T-helper 17 cell (primary cell): ENCODE measurements at regions not wholly inside any gene's neighbourhood (a gene's known extent, or its start where the extent isn't known, plus 50 kb on each side); places are given as distances from the start of the nearest gene placed in this dataset.
"Not testable (repeated sequence)": the region's sequence is repeated elsewhere in the genome, so short reads cannot be mapped to it uniquely, and the experiment has no call there.

Experiments
- ATAC-seq: fragments of 150-1000 bp; cut with Tn5 transposase; 2 replicates; pipeline ENCODE4 v1.10.0; 2021; ENCODE audit warnings: mild to moderate bottlenecking, moderate library complexity
- DNase-seq, 3 donors: peaks; one replicate each; pipeline versions ENCODE4 v3.0.0 to v3.0.0-alpha.2; 2020 to 2021
- H3K9me3 ChIP-seq: one replicate; pipeline ENCODE4 v1.7.0; 2013; ENCODE audit warnings: low read length, mild to moderate bottlenecking; ENCODE audit not compliant: control insufficient read depth, poor library complexity, severe bottlenecking
- H3K27ac Mint-ChIP-seq: one replicate; pipeline ENCODE4 v1.8.0; 2022; ENCODE audit warnings: mild to moderate bottlenecking, moderate library complexity, mixed read lengths
- H3K27me3 Mint-ChIP-seq: one replicate; pipeline ENCODE4 v1.8.0; 2022; ENCODE audit warnings: mixed read lengths
- H3K36me3 Mint-ChIP-seq: one replicate; pipeline ENCODE4 v1.8.0; 2022; ENCODE audit warnings: low read depth, mixed read lengths
- H3K4me1 Mint-ChIP-seq: one replicate; pipeline ENCODE4 v1.8.0; 2022; ENCODE audit warnings: mild to moderate bottlenecking, mixed read lengths
- H3K4me3 Mint-ChIP-seq: one replicate; pipeline ENCODE4 v1.8.0; 2022; ENCODE audit warnings: mild to moderate bottlenecking, moderate library complexity, mixed read lengths

DNA sequence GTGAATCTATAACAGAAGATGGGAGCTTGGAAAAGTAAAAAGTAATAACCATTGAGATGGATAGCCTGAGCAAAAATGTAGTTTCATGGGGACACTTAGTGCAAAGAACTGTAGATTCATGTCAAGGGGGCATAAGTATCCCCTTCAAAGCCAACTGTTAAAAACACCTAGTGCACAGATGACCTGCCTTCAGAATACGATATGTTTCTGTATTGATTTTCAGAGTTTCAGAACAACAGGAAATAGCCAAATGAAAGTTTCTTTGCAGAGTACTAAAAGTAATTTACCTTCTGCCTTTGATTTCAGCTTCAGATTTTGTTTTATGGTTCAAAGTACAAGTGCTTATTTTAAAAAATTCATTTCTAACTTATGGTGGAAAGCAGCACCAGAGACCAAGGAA, 593.1 kb downstream of the TTLL7 start:
- H3K9me3 ChIP-seq, H3K36me3 Mint-ChIP-seq, H3K27ac Mint-ChIP-seq, DNase-seq, H3K4me3 Mint-ChIP-seq, ATAC-seq, H3K27me3 Mint-ChIP-seq, H3K4me1 Mint-ChIP-seq: not testable (repeated sequence)

DNA sequence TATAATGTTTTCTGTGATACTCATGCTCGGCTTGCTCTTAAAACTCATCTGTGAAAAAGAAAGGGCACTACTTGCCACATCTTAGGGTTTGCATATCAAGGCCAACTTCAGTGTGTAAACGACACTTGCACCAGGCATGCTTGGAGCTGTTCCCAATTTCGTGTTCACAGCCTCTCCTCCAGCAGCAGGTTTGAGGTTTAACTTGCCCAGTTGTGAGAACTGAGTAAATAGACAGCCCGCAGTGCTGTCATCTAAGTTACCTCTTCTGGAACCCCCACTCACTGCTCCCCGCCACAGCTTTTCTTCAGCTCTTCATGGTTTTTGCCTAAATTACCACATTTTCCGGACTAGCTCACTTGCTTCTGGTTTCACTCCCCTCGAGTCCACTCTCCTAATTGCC, 595.4 kb downstream of the TTLL7 start:
- H3K4me1 Mint-ChIP-seq, DNase-seq, ATAC-seq, H3K27me3 Mint-ChIP-seq, H3K27ac Mint-ChIP-seq, H3K36me3 Mint-ChIP-seq, H3K9me3 ChIP-seq, H3K4me3 Mint-ChIP-seq: not testable (repeated sequence)

DNA sequence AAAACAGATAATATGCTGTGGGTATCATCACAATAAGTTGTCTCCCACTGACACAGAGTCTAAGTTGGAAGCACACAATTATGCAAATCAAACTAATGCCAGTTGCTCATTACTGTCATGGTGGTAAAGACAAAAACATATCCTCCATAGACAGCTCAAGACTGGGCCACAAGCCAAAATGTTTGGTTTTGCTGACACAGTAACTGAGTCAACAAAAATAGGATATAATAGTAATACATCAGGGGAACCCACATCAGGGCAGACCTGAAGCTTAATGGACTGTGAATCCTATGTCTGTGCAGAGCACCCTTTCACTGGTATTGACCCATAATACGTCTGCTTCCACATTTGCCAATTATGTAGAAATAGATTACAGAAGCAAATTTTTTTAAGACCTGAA, 597.8 kb downstream of the TTLL7 start:
- not testable (repeated sequence) for H3K4me1 Mint-ChIP-seq, H3K9me3 ChIP-seq

DNA sequence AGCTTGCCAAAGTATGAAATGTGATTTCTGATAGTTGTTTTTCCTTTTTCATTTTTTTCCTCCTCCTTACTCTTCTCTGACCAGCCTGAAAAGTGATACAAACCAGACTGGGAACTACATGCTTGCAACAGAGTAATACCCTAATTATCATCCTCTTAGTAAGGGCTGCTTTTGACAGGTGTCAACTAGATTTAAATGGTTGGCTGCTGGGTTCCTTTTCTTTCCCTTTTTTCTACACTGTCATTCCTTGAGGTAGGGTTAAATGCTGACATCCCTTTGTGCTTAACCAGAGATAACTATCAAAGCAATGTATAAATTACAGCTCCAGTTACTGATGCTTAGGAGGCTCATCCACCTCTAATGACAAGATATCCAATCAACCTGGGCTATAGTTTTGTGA, 598.8 kb downstream of the TTLL7 start:
- H3K36me3 Mint-ChIP-seq, H3K27ac Mint-ChIP-seq, H3K9me3 ChIP-seq, H3K4me3 Mint-ChIP-seq, DNase-seq, H3K27me3 Mint-ChIP-seq, ATAC-seq, H3K4me1 Mint-ChIP-seq: not testable (repeated sequence)

More for the DNA sequence above, 597.8 kb downstream of the TTLL7 start:
- not testable (repeated sequence) for H3K4me3 Mint-ChIP-seq, H3K27me3 Mint-ChIP-seq, ATAC-seq, H3K36me3 Mint-ChIP-seq, DNase-seq, H3K27ac Mint-ChIP-seq

DNA sequence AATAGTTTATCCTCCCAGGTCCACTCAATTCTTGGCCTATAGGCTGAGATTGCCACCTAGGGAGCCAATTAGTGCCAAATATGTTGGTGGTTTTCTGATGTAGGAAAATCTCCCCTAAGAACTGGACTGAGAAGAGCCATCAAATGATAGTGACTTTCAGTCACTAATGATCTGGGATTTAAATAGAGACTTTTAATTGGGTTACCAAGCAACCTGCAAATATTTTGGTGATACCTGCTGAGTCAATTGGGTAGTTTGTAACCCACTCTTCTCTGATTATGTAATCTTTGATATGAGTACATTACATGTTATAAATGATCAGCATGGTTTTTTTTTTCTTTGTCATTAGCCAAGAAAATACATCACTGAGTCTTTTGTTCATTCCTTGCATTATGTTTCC, 600.8 kb downstream of the TTLL7 start:
- not testable (repeated sequence) for DNase-seq, H3K27me3 Mint-ChIP-seq, ATAC-seq, H3K27ac Mint-ChIP-seq, H3K36me3 Mint-ChIP-seq, H3K4me3 Mint-ChIP-seq, H3K9me3 ChIP-seq, H3K4me1 Mint-ChIP-seq

DNA sequence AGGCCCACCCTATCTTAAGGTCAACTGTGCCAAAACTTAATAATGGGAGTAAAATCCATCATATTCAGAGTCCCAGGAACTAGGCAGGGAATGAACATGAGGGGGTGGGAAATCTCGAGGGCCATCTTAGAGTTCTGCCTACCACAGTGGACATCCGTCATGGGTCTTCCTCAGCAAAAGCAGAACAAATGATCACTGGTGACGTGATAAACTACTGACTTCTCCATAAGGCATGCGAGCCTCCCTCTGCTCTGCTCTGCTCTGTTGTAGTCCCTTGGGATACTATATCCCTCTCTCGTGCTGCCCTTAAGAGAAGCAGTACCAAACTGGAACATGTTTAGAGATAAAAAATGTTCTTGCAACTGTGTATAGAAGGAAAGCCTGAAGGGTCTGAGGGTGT, 603.8 kb downstream of the TTLL7 start:
- ATAC-seq, H3K27me3 Mint-ChIP-seq, DNase-seq, H3K4me1 Mint-ChIP-seq, H3K4me3 Mint-ChIP-seq, H3K9me3 ChIP-seq, H3K27ac Mint-ChIP-seq, H3K36me3 Mint-ChIP-seq: not testable (repeated sequence)

DNA sequence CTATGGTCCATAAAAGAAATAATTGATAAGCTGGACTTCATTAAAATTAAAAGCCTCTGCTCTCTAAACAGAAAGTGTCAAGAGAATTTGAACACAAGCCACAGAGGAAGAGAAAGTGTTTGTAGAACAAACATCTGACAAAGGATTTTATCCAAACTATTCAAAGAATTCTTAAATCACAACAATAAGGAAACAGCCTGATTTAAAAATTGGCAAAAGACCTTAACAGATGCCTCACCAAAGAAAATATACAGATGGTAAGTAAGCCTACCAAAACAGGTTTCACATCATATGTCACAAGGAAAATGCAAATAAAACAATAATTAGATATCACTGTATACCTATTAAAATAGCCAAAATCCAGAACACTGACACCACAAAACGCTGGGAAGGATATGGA, 612.0 kb downstream of the TTLL7 start:
- H3K4me3 Mint-ChIP-seq, H3K4me1 Mint-ChIP-seq, H3K9me3 ChIP-seq, ATAC-seq, DNase-seq, H3K27me3 Mint-ChIP-seq, H3K36me3 Mint-ChIP-seq, H3K27ac Mint-ChIP-seq: not testable (repeated sequence)

DNA sequence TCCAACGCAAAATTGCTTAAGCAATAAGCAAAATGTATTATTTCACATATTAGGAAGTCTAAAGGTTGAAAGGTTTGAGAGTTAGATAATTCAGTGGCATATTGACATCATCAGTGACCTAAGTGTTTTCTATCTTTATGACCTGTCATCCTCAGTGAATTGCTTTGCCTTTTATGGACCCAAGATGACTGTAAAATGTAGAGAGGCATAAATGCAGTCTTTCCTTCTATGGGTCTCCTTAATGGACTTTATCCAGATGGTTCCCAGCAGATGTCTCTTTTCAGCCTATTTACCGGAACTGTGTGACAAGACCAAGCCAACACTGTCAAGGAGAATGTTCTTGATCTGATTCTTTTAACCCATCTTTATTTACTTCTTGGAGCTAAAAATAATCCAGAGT, 615.8 kb downstream of the TTLL7 start:
- H3K27ac Mint-ChIP-seq, H3K4me1 Mint-ChIP-seq, H3K27me3 Mint-ChIP-seq, ATAC-seq, H3K36me3 Mint-ChIP-seq, DNase-seq, H3K4me3 Mint-ChIP-seq, H3K9me3 ChIP-seq: not testable (repeated sequence)

DNA sequence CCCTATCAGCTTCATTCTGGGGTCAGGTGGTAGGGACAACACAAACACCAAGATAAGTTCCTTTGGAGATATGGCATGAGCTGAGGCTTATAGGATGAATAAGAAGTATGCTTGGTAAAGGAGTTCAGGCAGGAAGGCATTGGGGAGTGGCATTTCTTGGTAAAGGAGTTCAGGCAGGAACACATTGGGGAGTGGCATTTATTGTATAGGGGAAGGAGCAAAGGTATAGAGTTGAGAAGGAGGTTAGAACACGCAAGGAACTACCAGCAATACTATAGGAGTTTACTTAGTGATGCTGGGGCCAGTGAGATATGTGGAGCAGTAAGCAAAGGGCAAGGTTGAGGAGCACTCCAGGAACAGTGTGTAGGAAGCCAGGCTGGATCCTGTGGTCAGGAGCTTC, 625.9 kb downstream of the TTLL7 start:
- H3K27ac Mint-ChIP-seq, H3K9me3 ChIP-seq, H3K36me3 Mint-ChIP-seq, ATAC-seq, H3K27me3 Mint-ChIP-seq, H3K4me1 Mint-ChIP-seq, H3K4me3 Mint-ChIP-seq, DNase-seq: not testable (repeated sequence)

DNA sequence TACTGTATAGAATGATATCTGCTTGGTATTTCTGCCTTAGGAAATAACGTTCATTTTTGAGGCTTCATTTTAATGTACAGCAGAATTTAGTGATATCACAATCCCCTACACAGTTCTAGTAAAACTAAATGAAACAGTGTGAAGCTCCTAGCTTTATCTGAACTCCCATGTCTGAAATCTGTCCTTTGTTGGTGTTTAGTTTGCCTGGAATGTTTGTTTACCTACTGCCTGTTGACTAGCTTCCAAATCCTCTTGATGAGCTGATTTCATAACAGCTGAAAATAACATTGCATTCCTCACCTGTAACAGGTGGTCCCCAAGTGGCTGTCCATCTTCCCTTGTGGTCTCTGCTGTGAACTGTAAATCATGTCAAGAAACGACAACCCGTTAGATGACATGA, 629.1 kb downstream of the TTLL7 start:
- not testable (repeated sequence) for H3K9me3 ChIP-seq, DNase-seq, H3K27ac Mint-ChIP-seq, H3K4me3 Mint-ChIP-seq, H3K27me3 Mint-ChIP-seq, ATAC-seq, H3K36me3 Mint-ChIP-seq, H3K4me1 Mint-ChIP-seq

DNA sequence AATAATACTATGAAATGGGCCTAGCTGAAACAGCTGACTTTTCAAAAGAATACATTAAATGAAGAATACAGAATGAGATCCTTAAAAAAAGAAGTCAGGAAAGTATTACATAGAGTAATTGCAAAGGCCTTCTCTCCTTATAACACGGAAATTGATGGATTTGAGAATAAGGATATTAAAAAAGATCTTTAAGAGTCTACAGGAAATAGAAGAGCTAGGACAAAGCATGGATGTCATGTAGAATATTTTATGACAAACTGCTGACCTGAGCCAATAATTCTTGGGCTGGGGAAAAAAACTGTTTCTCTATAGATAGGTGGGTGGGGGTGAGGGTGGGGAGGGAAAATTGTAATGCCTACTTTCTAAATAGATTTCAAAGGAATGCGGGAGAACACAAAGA, 633.6 kb downstream of the TTLL7 start:
- DNase-seq, H3K36me3 Mint-ChIP-seq, ATAC-seq, H3K27ac Mint-ChIP-seq, H3K4me1 Mint-ChIP-seq, H3K27me3 Mint-ChIP-seq, H3K9me3 ChIP-seq, H3K4me3 Mint-ChIP-seq: not testable (repeated sequence)

DNA sequence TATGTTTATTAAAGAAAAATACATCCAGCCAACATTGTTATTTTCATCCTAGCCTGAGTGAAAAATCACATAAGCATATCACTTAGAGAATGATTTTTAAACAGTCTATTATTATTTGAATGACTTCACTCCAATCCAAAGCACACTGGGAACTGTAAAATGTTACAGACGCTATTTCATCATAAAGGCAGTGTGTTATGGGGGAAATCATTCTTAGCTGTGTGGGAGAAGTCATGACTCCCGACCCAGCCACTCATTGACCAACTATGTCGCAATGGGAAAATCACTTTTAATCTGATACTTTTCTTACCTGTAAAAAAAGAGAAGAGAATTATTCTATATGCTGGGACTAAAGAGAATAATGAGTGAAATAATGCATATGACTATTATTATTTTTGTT, 653.6 kb downstream of the TTLL7 start:
- DNase-seq, H3K4me1 Mint-ChIP-seq, ATAC-seq, H3K27ac Mint-ChIP-seq, H3K27me3 Mint-ChIP-seq, H3K9me3 ChIP-seq, H3K36me3 Mint-ChIP-seq, H3K4me3 Mint-ChIP-seq: not testable (repeated sequence)

DNA sequence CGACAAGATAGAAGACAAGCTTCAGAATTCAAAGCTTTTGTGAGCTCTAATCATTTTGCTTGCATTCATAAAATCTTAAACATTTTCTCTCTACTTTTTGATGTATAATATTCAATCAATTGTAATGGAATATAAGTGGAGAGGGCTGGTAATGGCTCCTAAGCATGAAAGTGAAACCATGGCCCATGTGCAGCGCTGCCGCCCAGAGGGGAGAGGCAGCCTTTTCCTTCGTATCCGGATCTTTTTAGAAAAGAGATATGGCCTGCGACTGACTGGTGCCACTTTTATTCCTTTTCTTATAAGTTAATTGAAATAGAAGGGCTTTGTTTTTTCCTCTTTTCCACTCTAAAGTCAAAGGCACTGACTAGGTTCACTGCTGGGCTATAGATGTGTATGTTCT, 655.2 kb downstream of the TTLL7 start:
- ATAC-seq = peak; percentile 51
- not testable (repeated sequence) for H3K27ac Mint-ChIP-seq, H3K9me3 ChIP-seq, H3K36me3 Mint-ChIP-seq, H3K4me3 Mint-ChIP-seq, DNase-seq, H3K4me1 Mint-ChIP-seq, H3K27me3 Mint-ChIP-seq

DNA sequence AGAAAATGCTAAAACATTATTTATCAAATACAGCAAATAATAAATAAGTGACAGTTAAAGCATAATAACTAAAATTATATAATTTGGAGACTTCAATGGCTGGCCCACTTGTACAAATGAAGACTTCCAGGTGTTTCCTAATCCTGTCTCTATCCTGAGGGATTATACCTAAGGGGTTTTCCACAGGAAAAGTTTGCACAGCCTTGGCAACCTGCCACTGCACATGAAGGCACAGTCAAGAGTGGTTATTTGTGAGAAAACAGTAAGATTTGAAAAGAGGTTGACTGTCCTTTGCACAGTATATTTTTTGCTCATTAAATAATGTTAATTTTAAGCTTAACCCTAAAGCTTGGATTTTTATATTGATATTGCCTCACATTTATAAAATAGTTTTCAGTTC, 655.9 kb downstream of the TTLL7 start:
- not testable (repeated sequence) for H3K4me3 Mint-ChIP-seq, DNase-seq, H3K9me3 ChIP-seq, H3K27ac Mint-ChIP-seq, H3K4me1 Mint-ChIP-seq, ATAC-seq, H3K27me3 Mint-ChIP-seq, H3K36me3 Mint-ChIP-seq

DNA sequence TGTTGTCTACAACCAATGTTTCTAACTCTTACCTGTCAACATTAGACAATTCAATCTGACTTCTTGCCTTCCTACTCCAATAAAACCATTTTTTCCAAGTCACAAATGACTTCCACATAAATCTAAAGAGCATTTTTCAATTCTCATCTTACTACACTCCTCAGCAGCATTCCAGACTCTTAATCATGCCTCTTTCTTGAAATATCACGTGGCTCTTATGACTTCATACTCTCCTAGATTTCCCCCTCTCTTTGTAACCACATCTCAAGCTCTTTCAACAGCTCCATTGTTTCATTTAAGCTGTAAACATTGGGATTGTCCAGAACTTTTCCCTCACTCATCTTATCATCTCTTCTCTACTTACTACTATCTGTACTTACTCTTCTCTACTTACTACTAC, 666.6 kb downstream of the TTLL7 start:
- not testable (repeated sequence) for H3K36me3 Mint-ChIP-seq, H3K27ac Mint-ChIP-seq, H3K4me1 Mint-ChIP-seq, DNase-seq, H3K4me3 Mint-ChIP-seq, H3K9me3 ChIP-seq, H3K27me3 Mint-ChIP-seq, ATAC-seq
